HG03196 (cell line): ENCODE measurements at regions not wholly inside any gene's neighbourhood (a gene's known extent, or its start where the extent isn't known, plus 50 kb on each side); places are given as distances from the start of the nearest gene placed in this dataset.
"Not testable (repeated sequence)": the region's sequence is repeated elsewhere in the genome, so short reads cannot be mapped to it uniquely, and the experiment has no call there.

ENCODE experiments used
- ATAC-seq: cut with Tn5 transposase; IDR thresholded peaks from one replicate; pipeline ENCODE4 v1.9.1; 2021; ENCODE audit not compliant: unreplicated experiment

DNA sequence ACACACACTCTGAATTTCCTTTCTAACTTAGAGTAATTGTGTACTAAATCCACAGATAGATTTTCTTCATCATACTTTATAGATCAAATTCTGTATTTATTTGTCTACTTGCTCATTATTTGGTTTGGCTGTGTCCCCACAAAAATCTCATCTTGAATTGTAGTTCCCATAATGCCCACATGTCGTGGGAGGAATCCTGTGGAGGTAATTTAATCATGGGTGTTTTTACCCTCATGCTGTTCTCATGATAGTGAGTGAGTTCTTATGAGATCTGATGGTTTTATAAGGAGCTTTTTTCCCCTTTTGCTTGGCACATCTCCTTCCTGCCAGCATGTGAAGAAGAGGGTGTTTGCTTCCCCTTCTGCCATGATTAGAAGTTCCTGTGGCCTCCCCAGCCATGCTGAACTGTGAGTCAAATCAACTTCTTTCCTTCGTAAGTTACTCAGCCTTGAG is 198.3 kb upstream of the TGFBR2 start:
- no peak for ATAC-seq

DNA sequence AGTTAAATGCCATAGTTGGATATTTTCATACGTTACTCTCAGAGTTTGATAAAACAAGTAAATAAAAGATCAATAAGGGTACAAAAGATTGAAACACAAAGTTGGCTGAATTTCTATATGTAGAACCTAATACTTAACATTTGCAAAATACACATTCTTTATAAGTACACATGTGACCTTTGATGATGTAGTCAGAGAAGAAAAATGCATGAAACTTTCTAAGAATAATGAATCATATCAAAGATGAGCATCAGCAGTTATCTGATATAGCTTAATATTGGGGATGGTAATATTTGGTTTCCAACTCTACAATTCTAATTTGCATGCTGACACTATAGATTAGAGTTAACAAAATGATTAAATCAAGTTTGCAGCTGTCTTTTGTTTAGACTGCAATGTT is 188.0 kb upstream of the TGFBR2 start:
- ATAC-seq = no peak

DNA sequence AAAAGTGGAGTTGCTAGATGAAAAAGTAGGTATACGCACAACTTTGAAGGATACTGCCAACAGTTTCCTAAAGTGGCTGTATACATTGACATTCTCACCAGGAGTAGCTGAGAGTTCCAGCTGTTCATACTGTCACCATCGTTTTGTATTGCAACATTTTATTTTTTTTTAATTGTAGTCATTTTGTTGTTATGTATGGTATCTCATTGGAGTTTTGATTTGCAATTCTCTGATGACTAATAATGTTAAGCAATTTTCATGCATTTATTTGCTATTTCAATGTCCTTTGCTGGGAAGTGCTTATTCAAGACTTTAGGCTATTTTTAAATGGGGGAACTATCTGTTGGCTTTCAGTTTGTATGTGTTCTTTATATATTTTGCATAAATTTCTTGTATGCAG is 185.1 kb upstream of the TGFBR2 start:
- ATAC-seq = no peak

- ATAC-seq = no peak
Measured at GRCh38 chr3:30426293-30426993, 180.0 kb upstream of the TGFBR2 start.

DNA sequence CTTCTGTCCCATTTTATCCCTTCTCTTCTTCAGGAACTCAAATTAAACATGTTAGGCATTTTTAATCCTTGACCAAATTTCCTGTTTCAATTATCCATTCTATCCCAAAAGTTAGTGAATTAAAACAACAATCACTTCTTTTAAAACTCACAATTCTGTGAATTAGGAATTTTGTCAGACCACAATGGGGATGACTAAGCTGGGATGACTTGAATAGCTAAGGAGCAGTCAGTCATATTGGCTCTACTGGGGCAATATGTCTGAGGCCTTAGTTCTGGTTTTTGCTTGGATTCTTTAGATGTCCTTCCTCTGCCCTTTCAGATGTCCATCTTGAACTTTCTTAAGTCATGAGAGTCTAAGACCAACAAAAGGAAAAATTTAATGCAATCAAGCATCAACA is 178.2 kb upstream of the TGFBR2 start:
- no peak for ATAC-seq

GRCh38 chr3:30435861-30436331 is 170.5 kb upstream of the TGFBR2 start:
- no peak for ATAC-seq

DNA sequence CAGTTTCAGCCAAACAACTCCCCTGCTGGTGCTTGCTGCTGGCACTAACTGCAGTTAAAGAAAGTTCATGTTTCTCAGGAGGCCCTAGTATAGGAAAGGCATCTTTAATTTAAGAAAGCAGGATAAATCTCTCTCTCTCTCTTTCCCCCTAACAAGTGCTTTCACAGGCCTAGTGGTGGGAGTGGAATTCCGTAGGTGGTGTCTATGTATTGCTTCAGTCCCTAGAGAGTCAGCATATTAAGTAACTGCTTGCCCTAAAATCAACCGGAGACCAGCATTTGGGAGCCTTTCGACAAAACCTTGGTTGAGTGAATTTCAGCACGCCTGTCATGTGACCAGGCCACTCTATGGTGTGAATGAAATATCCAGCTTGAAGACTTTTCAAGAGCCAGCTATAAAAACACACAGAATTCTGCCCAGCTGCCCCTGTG is 169.2 kb upstream of the TGFBR2 start:
- ATAC-seq = no peak

DNA sequence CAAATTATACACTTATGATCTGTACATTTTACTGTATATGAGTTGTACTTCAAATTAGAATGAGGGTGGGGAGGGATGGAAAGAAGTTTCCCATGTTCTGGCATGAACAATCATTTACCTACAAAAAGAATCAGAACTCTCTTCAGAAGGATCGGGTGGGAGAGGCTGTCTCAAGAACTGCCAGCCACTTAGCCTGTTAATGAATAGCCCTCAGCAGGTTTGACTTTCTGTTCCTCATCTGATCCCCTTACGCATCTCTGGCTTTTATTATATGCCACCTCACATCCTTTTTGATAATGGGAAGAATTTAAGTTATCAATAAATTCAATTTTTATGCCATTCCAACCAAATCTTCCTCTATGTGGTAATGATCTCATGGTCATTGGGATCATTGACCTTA is 168.3 kb upstream of the TGFBR2 start:
- ATAC-seq = no peak

GRCh38 chr3:30439451-30440053 is 166.8 kb upstream of the TGFBR2 start:
- ATAC-seq = no peak

GRCh38 chr3:30440147-30440604 is 166.2 kb upstream of the TGFBR2 start:
- ATAC-seq = no peak

DNA sequence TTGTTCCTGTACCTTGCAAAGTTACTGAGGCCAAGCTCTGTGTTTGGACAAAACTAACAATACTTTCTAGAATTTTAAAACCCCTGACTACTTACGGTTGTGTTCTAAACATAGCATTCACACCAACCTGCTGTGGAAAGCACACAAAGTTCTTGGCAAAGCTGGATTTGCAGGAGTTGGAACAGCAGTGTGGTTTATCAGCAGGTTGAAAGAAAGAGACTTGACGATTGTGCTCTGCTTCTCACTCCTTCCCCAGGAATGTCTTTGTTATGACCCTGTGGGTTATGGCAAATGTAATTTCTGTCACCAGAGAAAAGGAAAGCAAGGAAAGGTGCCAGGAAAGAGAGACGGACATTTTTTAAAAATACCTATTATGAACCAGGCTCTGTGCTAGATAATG is 165.5 kb upstream of the TGFBR2 start:
- ATAC-seq = no peak

DNA sequence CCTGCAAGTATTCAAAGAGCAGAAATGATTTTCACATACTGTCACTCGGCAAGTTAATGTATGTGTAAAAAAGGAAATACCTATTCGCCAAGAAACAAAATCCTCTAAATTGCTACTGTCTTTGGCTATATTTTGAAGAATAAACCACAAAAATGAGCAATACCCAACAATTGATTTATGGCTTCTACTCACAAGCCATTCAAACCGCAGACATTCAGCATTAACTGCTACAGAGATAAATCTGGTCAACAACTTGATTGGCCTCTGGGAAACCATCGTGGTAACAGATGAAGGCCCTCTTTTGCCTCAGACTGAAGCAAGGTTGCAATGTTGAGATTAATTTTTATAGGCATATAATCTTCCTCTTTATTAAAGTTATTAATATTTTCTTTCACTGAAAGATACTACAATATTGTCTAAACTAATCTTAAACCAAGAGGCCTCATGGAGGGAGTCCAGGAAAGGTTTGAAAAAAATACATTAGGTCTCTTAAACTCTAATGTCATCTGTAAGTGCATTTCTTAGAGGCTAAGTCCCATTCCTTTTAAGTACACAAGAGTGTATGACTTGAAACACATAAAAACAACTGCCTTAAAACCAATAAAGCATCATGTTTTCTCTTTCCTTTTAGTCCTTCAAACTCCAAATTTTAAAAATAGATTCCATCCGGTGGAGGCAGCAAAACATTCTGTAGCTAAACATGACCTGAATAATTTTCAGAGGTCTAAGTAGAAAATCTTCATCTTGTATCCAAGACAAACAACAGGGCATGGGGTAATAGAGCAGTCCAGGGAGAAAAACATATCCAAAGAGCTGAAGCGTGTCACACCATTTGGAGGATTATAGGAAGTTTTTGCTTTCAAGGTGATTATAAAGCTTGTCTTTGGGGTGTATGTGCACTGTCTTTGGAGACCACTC is 162.4 kb upstream of the TGFBR2 start:
- ATAC-seq = no peak

DNA sequence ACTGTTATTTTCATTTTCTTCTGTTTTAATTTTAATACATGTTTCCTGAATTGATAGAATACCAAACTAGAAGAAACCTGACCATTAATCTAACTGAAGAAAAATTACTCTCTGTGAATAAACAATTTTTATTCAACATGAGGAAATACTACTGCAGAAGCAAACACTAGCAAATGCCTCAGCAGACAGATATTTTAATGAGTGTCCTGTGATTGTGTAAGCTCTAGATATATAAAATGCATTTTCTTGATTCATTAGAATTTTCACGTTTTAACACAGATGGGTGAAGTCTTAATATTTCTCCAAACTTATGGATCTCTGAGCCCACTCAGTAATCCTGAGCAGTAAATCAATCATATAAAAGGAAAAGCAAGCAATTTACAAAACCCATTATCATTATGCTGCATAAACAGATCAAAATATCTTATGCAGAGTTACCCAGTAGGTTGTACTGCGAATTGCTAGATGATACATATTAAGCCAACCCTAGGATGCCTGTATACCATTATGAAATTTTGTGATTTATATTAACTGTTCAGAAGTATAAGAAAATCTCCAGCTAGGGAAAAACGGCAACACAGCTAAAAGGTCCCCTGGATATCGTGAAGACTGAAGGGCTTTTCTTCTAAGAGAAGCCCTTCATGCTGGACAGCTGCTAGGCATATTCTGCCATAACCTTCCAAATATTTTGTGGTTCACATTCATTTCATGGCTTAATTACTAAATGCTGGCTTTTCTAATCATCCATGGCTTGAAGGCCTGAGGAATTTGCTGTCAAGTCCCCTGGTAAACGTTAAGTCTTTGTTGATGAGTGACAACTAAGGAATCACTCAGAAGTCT is 157.7 kb upstream of the TGFBR2 start:
- no peak for ATAC-seq

DNA sequence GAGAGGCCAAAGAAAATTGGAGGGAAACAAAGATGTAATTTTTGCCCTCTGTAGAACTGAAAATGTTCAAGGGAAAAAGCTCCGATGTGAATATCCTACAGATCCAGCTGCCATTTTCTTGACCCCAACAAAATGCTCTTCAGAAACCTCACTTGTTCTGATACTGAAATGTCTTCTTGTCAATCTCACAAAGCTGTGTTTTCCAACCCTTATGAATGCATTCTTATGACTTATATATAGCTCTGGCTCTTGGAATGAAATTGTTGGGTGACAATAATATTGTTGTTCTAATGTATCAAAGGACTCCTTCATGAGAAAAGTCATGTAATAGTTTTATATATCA is 157.1 kb upstream of the TGFBR2 start:
- no peak for ATAC-seq

GRCh38 chr3:30452446-30452845 is 154.0 kb upstream of the TGFBR2 start:
- ATAC-seq = no peak

DNA sequence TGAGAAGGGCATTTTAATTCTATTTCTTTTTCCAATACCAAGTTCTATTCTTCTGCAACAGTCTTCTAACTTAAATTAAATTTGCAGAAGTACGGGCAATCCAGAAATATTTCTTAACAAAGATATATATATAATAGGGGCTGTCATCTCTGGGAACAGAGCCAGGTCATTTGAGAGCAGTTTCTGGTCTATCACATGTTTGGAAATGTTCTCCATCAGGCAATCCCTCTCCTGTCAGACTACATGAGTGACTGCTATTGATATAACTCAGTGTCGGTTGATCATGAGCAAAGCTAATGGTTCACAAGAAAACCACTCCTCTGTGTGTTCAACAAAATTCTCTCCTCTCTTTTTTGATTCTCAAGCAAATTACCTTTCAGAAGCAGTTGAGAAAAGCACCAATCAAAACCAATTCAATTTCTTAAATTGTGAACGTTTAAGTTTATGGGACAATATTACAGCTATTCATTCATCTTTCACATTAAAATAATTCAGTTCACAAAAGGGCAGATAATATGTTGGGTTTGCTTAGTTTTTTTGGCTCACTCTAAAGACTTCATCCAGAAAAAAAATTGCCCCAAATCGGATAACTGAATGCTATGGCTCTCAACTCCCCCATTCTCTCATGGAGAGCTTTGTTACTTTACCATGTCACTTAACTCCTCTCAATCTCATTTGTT is 152.9 kb upstream of the TGFBR2 start:
- ATAC-seq = no peak

DNA sequence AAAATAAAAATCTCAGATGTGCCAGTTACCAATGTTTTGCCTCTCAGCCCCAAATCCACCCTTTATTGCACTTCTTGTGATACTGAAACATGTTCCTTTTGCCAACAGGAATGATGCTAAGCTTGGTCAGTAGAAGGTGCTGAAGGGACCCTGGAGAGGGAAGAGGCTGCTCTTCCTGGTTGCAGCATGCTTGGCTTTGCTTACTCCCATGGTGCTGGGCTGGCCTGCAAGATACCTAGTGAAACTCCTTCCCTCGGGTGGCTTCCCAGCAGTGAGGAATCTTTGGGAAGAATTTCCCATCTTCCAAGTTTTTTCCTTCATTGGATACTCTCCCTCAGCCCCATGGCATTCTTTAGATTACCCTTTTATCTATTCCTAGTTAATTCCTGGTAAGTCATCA is 151.8 kb upstream of the TGFBR2 start:
- ATAC-seq = no peak

DNA sequence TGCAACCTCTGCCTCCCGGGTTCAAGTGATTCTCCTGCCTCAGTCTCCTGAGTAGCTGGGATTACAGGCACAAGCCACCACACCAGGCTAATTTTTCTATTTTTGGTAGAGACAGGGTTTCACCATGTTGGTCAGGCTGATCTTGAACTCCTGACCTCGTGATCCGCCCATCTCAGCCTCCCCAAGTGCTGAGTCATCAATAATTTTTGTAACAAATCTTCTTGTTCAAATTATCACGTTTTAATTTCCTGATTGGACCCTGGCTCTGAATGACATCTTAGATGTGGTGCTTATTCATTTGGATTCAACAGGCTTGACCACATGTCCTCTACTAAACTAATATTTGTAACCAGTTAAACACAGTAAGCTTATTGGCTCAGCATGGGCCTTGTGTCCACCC is 151.3 kb upstream of the TGFBR2 start:
- not testable (repeated sequence) for ATAC-seq

GRCh38 chr3:30455840-30456239 is 150.6 kb upstream of the TGFBR2 start:
- no peak for ATAC-seq

DNA sequence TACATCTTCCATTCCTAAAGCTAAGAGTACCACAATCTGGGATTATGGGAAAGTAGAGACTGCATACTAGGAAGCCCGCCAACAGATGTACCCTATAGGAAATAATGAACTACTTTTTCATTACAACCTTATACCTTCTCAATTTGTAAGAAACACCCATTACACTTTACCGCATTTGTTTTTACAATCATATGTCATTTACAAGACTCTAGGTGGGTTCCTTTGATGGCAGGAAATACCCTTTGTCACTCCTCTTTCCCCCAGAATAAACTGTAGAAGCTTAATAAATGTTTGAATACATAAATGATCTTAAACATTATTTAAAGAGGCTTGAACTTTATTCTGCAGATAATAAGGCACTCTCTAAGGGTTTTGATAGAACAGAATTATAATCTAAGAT is 150.1 kb upstream of the TGFBR2 start:
- no peak for ATAC-seq
